ACC112 (cell line): ENCODE measurements at regions not wholly inside any gene's neighbourhood (a gene's known extent, or its start where the extent isn't known, plus 50 kb on each side); places are given as distances from the start of the nearest gene placed in this dataset.

Experiments
- H2AFZ ChIP-seq: fragments of 200-600 bp; sonication (generic); one replicate; pipeline ENCODE4 v1.6.0; 2017; ENCODE audit warnings: antibody characterized with exemption, low read length; ENCODE audit not compliant: unreplicated experiment
- H3K27ac ChIP-seq: fragments of 200-600 bp; sonication (generic); 2 replicates; pipeline ENCODE4 v1.5.1; 2014; ENCODE audit warnings: low read depth, mild to moderate bottlenecking, antibody characterized with exemption, low read length, moderate library complexity
- H3K27me3 ChIP-seq: fragments of 200-600 bp; sonication (generic); 2 replicates; pipeline ENCODE4 v1.6.1; 2014; ENCODE audit warnings: mild to moderate bottlenecking, antibody characterized with exemption, low read length, moderate library complexity, mixed read lengths; ENCODE audit not compliant: insufficient read depth
- H3K36me3 ChIP-seq: fragments of 200-600 bp; sonication (generic); 2 replicates; pipeline ENCODE4 v1.6.1; 2016; ENCODE audit warnings: mild to moderate bottlenecking, antibody characterized with exemption, low read length, moderate library complexity, mixed read lengths; ENCODE audit not compliant: insufficient read depth
- H3K4me1 ChIP-seq: fragments of 200-600 bp; sonication (generic); one replicate; pipeline ENCODE4 v1.6.1; 2016; ENCODE audit warnings: low read length, mixed read lengths; ENCODE audit not compliant: insufficient read depth, unreplicated experiment, control insufficient read depth
- H3K4me3 ChIP-seq: fragments of 200-600 bp; sonication (generic); 2 replicates; pipeline ENCODE4 v1.5.1; 2014; ENCODE audit warnings: mild to moderate bottlenecking, low read depth, low read length
- H3K79me2 ChIP-seq: fragments of 200-600 bp; sonication (generic); one replicate; pipeline ENCODE4 v1.6.0; 2016; ENCODE audit warnings: low read length; ENCODE audit not compliant: control insufficient read depth, unreplicated experiment, insufficient read depth

GRCh38 chr4:27916452-27917184 is 1056.0 kb downstream of the STIM2 start:
- H3K36me3 ChIP-seq: no peaks in the 10 kb centered on the region
- no peaks in the 10 kb centered on the region for H3K27me3 ChIP-seq
- no peaks in the 10 kb centered on the region for H3K79me2 ChIP-seq

GRCh38 chr4:27917381-27917780 is 1056.7 kb downstream of the STIM2 start:
- H3K27me3 ChIP-seq: no peaks in the 10 kb centered on the region
- no peak overlapping the region for H2AFZ ChIP-seq
- H3K36me3 ChIP-seq: no peaks in the 10 kb centered on the region
- no peak overlapping the region for H3K27ac ChIP-seq
- H3K4me3 ChIP-seq: no peak overlapping the region
- no peaks in the 10 kb centered on the region for H3K79me2 ChIP-seq
- peaks cover 14% of the 10 kb centered on the region for H3K4me1 ChIP-seq

More at GRCh38 chr4:27916452-27917184, 1056.0 kb downstream of the STIM2 start:
- Histone ChIP-seq H2AFZ (no peak overlapping the region), H3K4me3 (no peak overlapping the region), H3K4me1 (peaks cover 10% of the 10 kb centered on the region), H3K27ac (no peak overlapping the region)

- Histone ChIP-seq H3K79me2 (no peaks in the 10 kb centered on the region), H3K27ac (no peak overlapping the region), H2AFZ (peak overlapping the region; percentile 4)
These were observed 1060.6 kb downstream of the STIM2 start for GRCh38 chr4:27921231-27921630.

GRCh38 chr4:27928761-27929540 is 1068.3 kb downstream of the STIM2 start:
- Histone ChIP-seq H3K36me3 (no peaks in the 10 kb centered on the region), H3K4me3 (no peak overlapping the region), H3K4me1 (no peaks in the 10 kb centered on the region), H3K27me3 (no peaks in the 10 kb centered on the region), H3K79me2 (no peaks in the 10 kb centered on the region), H3K27ac (no peak overlapping the region), H2AFZ (no peak overlapping the region)

More at GRCh38 chr4:27921231-27921630, 1060.6 kb downstream of the STIM2 start:
- peaks cover 14% of the 10 kb centered on the region for H3K4me1 ChIP-seq
- H3K4me3 ChIP-seq: no peak overlapping the region
- no peaks in the 10 kb centered on the region for H3K36me3 ChIP-seq
- no peaks in the 10 kb centered on the region for H3K27me3 ChIP-seq

GRCh38 chr4:27930291-27930690 is 1069.7 kb downstream of the STIM2 start:
- Histone ChIP-seq H3K27ac (no peak overlapping the region), H3K36me3 (no peaks in the 10 kb centered on the region), H3K27me3 (no peaks in the 10 kb centered on the region), H2AFZ (no peak overlapping the region), H3K4me3 (no peak overlapping the region), H3K4me1 (no peaks in the 10 kb centered on the region), H3K79me2 (no peaks in the 10 kb centered on the region)

GRCh38 chr4:27930976-27931375 is 1070.3 kb downstream of the STIM2 start:
- Histone ChIP-seq H3K27me3 (no peaks in the 10 kb centered on the region), H3K36me3 (no peaks in the 10 kb centered on the region), H2AFZ (no peak overlapping the region), H3K79me2 (no peaks in the 10 kb centered on the region), H3K4me1 (no peaks in the 10 kb centered on the region), H3K4me3 (no peak overlapping the region), H3K27ac (no peak overlapping the region)

- H2AFZ ChIP-seq: no peak overlapping the region
- H3K4me3 ChIP-seq: no peak overlapping the region
- no peaks in the 10 kb centered on the region for H3K36me3 ChIP-seq
- H3K4me1 ChIP-seq: no peaks in the 10 kb centered on the region
- H3K27ac ChIP-seq: no peak overlapping the region
- H3K27me3 ChIP-seq: no peaks in the 10 kb centered on the region
- H3K79me2 ChIP-seq: no peaks in the 10 kb centered on the region
These were observed 1070.9 kb downstream of the STIM2 start for GRCh38 chr4:27931584-27931983.

- H3K27ac ChIP-seq: no peak overlapping the region
- H2AFZ ChIP-seq: no peak overlapping the region
- no peaks in the 10 kb centered on the region for H3K36me3 ChIP-seq
- no peaks in the 10 kb centered on the region for H3K27me3 ChIP-seq
- no peaks in the 10 kb centered on the region for H3K4me1 ChIP-seq
- no peak overlapping the region for H3K4me3 ChIP-seq
- no peaks in the 10 kb centered on the region for H3K79me2 ChIP-seq
These were observed 1074.2 kb downstream of the STIM2 start for GRCh38 chr4:27934871-27935270.

- no peak overlapping the region for H2AFZ ChIP-seq
- no peak overlapping the region for H3K27ac ChIP-seq
- H3K27me3 ChIP-seq: no peaks in the 10 kb centered on the region
- no peak overlapping the region for H3K4me3 ChIP-seq
- no peaks in the 10 kb centered on the region for H3K36me3 ChIP-seq
- H3K4me1 ChIP-seq: no peaks in the 10 kb centered on the region
- no peaks in the 10 kb centered on the region for H3K79me2 ChIP-seq
These were observed 1086.2 kb downstream of the STIM2 start for GRCh38 chr4:27946799-27947198.

GRCh38 chr4:27947302-27947701 is 1086.7 kb downstream of the STIM2 start:
- Histone ChIP-seq H2AFZ (no peak overlapping the region), H3K4me3 (no peak overlapping the region), H3K36me3 (no peaks in the 10 kb centered on the region), H3K79me2 (no peaks in the 10 kb centered on the region), H3K4me1 (no peaks in the 10 kb centered on the region), H3K27ac (no peak overlapping the region), H3K27me3 (no peaks in the 10 kb centered on the region)

- Histone ChIP-seq H3K27me3 (no peaks in the 10 kb centered on the region), H3K79me2 (no peaks in the 10 kb centered on the region), H3K4me3 (no peak overlapping the region), H3K27ac (no peak overlapping the region), H3K4me1 (no peaks in the 10 kb centered on the region), H2AFZ (no peak overlapping the region), H3K36me3 (no peaks in the 10 kb centered on the region)
These were observed 1103.5 kb downstream of the STIM2 start for GRCh38 chr4:27964095-27964494.
